ENCODE measurements at regions not wholly inside any gene's neighbourhood (a gene's known extent, or its start where the extent isn't known, plus 50 kb on each side); places are given as distances from the start of the nearest gene placed in this dataset.

GRCh38 chr7:12888717-12889116 is 201.3 kb downstream of the ARL4A start:
- H3K4me3 ChIP-seq (ENCODE audit: low read depth, low read length): no peak overlapping the region
- TF ChIP-seq CTCF (IDR thresholded peaks at IDR 0.05; ENCODE audit: control insufficient read depth, extremely low read depth, insufficient read depth): no peak
- DNase-seq (ENCODE audit: low read depth): no peak

GRCh38 chr7:12889391-12889790 is 202.0 kb downstream of the ARL4A start:
- TF ChIP-seq CTCF (IDR thresholded peaks at IDR 0.05; ENCODE audit: control insufficient read depth, extremely low read depth, insufficient read depth): no peak
- no peak overlapping the region for H3K4me3 ChIP-seq (ENCODE audit: low read depth, low read length)

GRCh38 chr7:12890586-12890985 is 203.2 kb downstream of the ARL4A start:
- no peak for TF ChIP-seq CTCF (IDR thresholded peaks at IDR 0.05; ENCODE audit: control insufficient read depth, extremely low read depth, insufficient read depth)
- no peak overlapping the region for H3K4me3 ChIP-seq (ENCODE audit: low read depth, low read length)
- no peak for DNase-seq (ENCODE audit: low read depth)

More at GRCh38 chr7:12889391-12889790, 202.0 kb downstream of the ARL4A start:
- DNase-seq (ENCODE audit: low read depth): no peak

GRCh38 chr7:12893292-12893691 is 205.9 kb downstream of the ARL4A start:
- no peak for DNase-seq (ENCODE audit: low read depth)
- H3K4me3 ChIP-seq (ENCODE audit: low read depth, low read length): no peak overlapping the region
- no peak for TF ChIP-seq CTCF (IDR thresholded peaks at IDR 0.05; ENCODE audit: control insufficient read depth, extremely low read depth, insufficient read depth)

- no peak for DNase-seq (ENCODE audit: low read depth)
- no peak overlapping the region for H3K4me3 ChIP-seq (ENCODE audit: low read depth, low read length)
- no peak for TF ChIP-seq CTCF (IDR thresholded peaks at IDR 0.05; ENCODE audit: control insufficient read depth, extremely low read depth, insufficient read depth)
These were observed 207.9 kb downstream of the ARL4A start for GRCh38 chr7:12895296-12895695.

- TF ChIP-seq CTCF (IDR thresholded peaks at IDR 0.05; ENCODE audit: control insufficient read depth, extremely low read depth, insufficient read depth): no peak
- no peak for DNase-seq (ENCODE audit: low read depth)
- H3K4me3 ChIP-seq (ENCODE audit: low read depth, low read length): no peak overlapping the region
These were observed 208.9 kb downstream of the ARL4A start for GRCh38 chr7:12896316-12896715.

- H3K4me3 ChIP-seq (ENCODE audit: low read depth, low read length): no peak overlapping the region
- no peak for TF ChIP-seq CTCF (IDR thresholded peaks at IDR 0.05; ENCODE audit: control insufficient read depth, extremely low read depth, insufficient read depth)
- no peak for DNase-seq (ENCODE audit: low read depth)
These were observed 210.6 kb downstream of the ARL4A start for GRCh38 chr7:12898004-12898403.
